HG03442 (cell line): ENCODE measurements at regions not wholly inside any gene's neighbourhood (a gene's known extent, or its start where the extent isn't known, plus 50 kb on each side); places are given as distances from the start of the nearest gene placed in this dataset.
"Not testable (repeated sequence)": the region's sequence is repeated elsewhere in the genome, so short reads cannot be mapped to it uniquely, and the experiment has no call there.

Source experiments
- ATAC-seq: cut with Tn5 transposase; IDR thresholded peaks from one replicate; pipeline ENCODE4 v1.9.1; 2021; ENCODE audit warnings: mild to moderate bottlenecking, moderate library complexity; ENCODE audit not compliant: unreplicated experiment

DNA sequence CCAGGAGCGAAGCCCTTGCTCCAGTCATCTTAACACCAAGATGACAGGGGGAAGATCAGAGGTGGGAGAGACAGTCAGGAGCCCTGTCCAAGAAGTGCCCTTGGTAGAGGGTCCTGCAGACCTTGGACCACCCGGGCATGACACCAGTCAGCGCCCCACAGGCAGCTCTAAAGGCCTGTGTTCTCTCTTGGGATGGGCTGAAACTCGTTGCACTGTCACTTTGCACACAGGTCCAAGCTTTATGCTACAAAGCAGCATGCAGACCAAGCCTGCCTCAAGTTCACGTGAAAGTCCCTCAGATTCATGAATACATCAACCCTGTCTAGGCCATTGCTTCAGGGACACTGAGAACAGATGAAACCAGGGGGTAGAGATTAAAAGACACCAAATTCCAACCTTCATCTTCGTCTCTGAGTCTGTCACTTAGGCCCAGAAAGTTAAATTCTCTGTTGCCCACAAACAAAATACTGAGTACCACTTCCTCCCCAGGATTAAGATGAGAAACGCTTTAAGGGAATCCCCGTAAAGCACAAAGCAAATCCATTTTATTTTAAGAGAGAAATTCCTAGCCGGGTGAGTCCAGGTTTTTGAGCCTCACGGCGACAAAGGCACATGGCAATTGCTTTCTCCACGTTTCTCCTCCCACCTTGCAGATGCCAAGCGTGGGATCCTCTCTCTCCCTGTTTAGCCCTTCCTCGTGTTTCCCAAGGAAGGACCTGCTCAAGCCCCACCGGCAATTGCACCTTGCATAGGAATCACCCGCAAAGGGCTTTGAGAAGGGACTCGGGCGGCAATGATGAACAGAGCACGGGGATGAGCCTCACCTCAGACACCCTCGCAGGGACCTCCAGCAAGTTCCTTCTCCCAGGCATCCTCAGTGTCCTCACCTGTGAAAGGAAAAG lies 75.0 kb upstream of the ID2 start:
- ATAC-seq: peak; percentile 5

DNA sequence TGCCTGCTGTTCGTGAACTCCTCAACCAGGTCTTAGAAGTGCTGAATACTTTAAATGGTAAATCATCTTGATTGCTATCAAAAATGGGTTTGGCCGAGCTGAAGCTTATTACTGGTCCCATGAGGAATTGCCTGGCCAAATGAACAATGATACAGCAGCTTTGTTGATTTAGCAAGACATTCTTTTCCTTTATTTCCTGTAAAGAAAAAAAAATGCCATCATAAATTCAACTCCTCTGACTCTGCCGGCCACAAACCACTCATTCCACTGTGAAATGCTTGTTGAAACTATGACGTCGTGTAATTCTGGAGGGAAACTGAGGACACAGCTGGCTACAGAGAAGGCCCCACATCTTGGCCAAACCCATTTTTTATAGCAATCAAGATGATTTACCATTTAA lies 74.2 kb upstream of the ID2 start:
- no peak for ATAC-seq

GRCh38 chr2:8608411-8608954 lies 73.4 kb upstream of the ID2 start:
- peak; percentile 41 for ATAC-seq

DNA sequence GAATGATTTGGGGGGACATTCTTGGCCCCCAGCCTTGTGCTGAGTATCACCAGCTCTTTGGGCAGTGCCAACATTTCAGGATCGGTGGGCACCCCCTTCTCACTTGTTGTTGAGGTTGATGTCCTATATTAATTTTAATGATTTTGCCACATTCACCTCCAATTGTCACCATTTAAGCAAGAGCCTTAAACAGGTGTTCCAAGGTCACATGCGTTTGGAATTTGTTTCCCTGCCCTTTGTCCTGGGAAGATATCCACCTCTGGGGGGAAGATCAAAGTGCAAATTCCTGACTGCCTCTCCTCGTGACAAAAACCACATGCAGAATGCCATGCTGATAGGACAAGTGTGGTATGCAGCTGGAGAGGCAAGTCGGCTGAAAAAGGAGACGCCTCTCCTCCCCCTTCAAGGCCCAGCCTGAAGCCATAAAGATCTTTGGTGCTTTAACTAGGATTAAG lies 72.5 kb upstream of the ID2 start:
- no peak for ATAC-seq

DNA sequence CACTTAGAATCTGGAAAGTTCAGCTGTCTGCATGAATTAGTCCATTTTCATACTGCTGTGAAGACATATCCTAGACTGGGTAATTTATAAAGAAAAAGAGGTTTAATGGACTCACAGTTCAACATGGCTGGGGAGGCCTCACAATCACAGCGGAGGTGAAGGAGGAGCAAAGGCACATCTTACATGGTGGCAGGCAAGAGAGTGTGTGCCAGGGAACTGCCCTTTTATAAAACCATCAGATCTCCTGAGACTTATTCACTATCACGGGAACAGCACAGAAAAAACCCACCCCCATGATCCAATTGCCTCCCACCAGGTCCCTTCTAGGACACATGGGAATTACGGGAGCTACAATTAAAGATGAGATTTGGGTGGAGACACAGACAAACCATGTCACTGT lies 71.1 kb upstream of the ID2 start:
- ATAC-seq: not testable (repeated sequence)

DNA sequence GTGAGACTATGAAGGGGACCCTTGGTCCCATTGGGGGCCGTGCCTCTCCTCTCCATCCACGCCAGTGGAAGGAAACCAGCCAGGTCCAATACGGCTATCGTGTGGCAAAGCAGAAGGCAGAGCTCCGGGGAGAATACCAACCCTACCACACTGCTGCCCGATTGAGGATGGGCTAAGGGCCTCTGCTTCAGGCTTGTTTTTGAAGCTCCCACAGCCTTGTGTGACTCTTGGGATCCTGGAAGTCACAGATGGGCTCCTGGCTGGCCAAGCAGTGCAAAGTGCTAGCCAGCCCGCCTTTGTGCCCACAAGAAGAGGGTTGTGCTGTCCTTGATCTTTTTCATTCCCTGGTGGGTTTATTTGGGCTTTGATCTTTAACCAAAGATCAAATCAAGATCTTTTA lies 70.6 kb upstream of the ID2 start:
- no peak for ATAC-seq

DNA sequence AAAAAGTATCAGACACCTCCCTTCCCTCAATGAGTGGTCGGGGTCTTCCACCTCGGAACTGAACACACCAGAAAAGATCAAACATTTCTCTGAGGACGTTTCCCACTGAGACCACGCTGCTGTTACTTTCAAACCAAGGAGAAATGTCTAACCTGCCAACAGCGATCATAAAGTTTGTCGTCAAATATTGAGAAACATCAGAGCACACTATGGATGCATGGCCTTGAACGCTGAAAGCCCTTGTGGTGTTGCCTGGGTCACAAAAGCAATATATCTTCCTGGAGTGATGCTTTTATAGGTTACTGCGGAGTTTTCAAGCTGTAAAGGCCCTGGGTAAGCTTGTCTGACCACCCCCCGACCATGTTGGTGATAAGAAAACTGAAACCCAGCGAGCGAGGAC lies 70.2 kb upstream of the ID2 start:
- no peak for ATAC-seq

- no peak for ATAC-seq
Measured at GRCh38 chr2:8612734-8613179, 69.1 kb upstream of the ID2 start.

- ATAC-seq: not testable (repeated sequence)
Measured at GRCh38 chr2:8613207-8613999, 68.5 kb upstream of the ID2 start.

GRCh38 chr2:8614646-8615045 lies 67.2 kb upstream of the ID2 start:
- ATAC-seq: no peak

- ATAC-seq: no peak
Measured at GRCh38 chr2:8615252-8615575, 66.6 kb upstream of the ID2 start.

GRCh38 chr2:8615576-8616281 lies 66.1 kb upstream of the ID2 start:
- no peak for ATAC-seq

DNA sequence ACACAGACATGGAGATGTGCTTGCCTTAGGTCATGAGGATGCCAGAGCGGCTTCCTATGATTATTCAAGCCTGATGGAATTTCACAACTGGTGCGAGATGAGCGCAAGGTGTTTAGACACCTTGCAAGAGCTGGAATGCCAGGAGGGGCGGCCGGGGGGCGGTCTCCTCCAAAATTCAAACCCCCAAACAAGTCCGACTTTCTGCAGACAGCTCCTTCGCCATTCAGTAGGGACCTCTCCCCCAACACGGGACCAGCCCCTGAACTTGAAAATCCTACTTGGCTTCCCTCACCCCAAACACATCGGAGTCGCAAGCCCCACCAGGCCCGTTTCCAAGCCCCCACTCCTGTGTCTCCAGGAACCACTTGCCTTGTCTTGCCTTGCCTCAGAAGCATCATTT lies 64.8 kb upstream of the ID2 start:
- ATAC-seq: no peak

DNA sequence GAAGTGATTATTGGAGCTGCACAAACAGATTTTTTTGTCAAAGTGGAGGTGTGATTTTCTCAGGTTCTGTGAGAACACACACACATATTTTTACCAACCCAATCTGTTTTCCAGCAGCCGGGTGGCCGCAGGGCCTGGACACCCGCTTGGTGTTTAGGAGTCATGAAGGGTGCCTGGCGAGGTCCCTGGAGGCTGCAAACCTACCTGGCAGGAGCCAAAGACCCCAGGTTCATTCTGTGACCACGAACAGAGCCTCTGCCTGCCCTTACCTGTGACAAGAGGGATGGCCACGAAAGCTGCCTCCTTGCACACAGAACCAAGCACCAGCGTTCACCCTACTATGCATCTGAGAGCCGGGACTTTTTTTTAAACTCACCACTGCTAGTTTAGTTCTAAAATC lies 64.3 kb upstream of the ID2 start:
- ATAC-seq: no peak

- no peak for ATAC-seq
Measured at GRCh38 chr2:8619071-8619470, 62.8 kb upstream of the ID2 start.

- no peak for ATAC-seq
Measured at GRCh38 chr2:8620611-8621382, 61.1 kb upstream of the ID2 start.

GRCh38 chr2:8622199-8622911 lies 59.5 kb upstream of the ID2 start:
- ATAC-seq: no peak

DNA sequence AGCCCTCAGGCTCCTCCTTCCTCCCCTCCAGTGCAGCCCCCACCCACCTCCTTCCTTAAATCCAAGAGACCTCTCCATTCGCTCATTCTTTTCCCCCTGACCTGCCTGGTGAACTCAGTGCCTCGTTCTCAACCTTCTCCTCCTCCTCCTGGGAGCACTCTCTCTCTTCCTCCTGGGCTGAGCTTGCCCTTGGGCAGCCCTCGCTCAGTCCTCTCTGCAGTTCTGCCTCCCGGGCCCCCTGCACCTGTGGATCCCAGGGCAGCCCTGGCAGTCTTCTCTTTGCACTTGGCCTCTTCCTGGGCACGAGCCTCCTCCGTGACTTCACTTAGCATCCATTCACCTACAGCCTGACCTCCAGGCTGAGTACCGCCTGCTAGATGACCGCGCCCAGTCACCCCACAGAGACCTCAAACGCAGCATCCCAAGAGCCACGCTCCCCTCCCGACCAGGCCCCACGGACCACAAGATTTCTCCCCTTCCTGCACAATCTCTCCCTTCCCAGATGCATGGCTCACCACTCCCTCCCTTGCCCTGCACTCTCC lies 58.9 kb upstream of the ID2 start:
- ATAC-seq: no peak

DNA sequence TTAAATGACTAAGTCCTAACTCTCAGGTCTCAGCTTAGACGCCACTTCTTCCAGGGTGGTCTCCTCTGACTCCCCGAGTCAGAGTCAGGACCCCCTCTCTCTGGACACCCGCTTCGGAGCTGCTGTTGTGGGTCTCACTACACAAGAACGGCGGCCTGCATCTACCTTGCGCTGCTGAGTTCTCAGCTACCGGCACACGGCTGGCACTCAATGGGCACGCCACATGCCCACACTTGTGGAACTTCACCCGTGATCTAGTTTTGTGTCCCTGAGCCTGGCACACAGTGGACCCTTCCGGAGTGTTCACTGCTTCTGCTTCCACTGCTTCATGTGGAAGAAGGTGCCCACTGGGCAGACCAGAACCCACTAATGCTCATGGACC lies 58.3 kb upstream of the ID2 start:
- ATAC-seq: no peak
